KMS-11 (cell line): ENCODE measurements at regions not wholly inside any gene's neighbourhood (a gene's known extent, or its start where the extent isn't known, plus 50 kb on each side); places are given as distances from the start of the nearest gene placed in this dataset.

Source experiments
- H2AFZ ChIP-seq: fragments of 200-600 bp; sonication (generic); 2 replicates; pipeline ENCODE4 v1.6.1; 2016; ENCODE audit warnings: antibody characterized with exemption, mixed run types, low read depth
- H3K27ac ChIP-seq: fragments of 200-600 bp; sonication (generic); 2 replicates; pipeline ENCODE4 v1.6.1; 2016; ENCODE audit warnings: mild to moderate bottlenecking, mixed run types
- H3K27me3 ChIP-seq: fragments of 200-600 bp; sonication (generic); 2 replicates; pipeline ENCODE4 v1.6.1; 2017; ENCODE audit warnings: mild to moderate bottlenecking, low read depth, mixed run types, moderate library complexity; ENCODE audit not compliant: insufficient read depth
- H3K36me3 ChIP-seq: fragments of 200-600 bp; sonication (generic); 2 replicates; pipeline ENCODE4 v1.6.1; 2017; ENCODE audit warnings: mild to moderate bottlenecking, mixed run types; ENCODE audit not compliant: insufficient read depth
- H3K4me1 ChIP-seq: fragments of 200-600 bp; sonication (generic); 2 replicates; pipeline ENCODE4 v1.6.1; 2016; ENCODE audit warnings: mild to moderate bottlenecking, low read depth, mixed run types; ENCODE audit not compliant: poor library complexity, severe bottlenecking
- H3K4me2 ChIP-seq: fragments of 200-600 bp; sonication (generic); 2 replicates; pipeline ENCODE4 v1.7.0; 2016; ENCODE audit warnings: mild to moderate bottlenecking, mixed run types
- H3K4me3 ChIP-seq: fragments of 200-600 bp; sonication (generic); IDR thresholded peaks from 2 replicates; pipeline ENCODE4 v1.6.1; 2017; ENCODE audit warnings: low read depth, low read length, mixed read lengths; ENCODE audit not compliant: insufficient read depth
- H3K79me2 ChIP-seq: fragments of 200-600 bp; sonication (generic); 2 replicates; pipeline ENCODE4 v1.6.1; 2016; ENCODE audit warnings: low read depth, mixed run types; ENCODE audit not compliant: insufficient read depth
- H3K9ac ChIP-seq: fragments of 200-600 bp; sonication (generic); 2 replicates; pipeline ENCODE4 v1.6.1; 2016; ENCODE audit warnings: mild to moderate bottlenecking, mixed run types
- H4K20me1 ChIP-seq: fragments of 200-600 bp; sonication (generic); 2 replicates; pipeline ENCODE4 v1.6.1; 2016; ENCODE audit warnings: mild to moderate bottlenecking, mixed run types; ENCODE audit not compliant: insufficient read depth
- CTCF ChIP-seq: fragments of 200-600 bp; sonication (generic); conservative IDR thresholded peaks from 2 replicates; pipeline ENCODE4 v1.6.1; 2017; ENCODE audit warnings: low read depth, mild to moderate bottlenecking, antibody characterized with exemption, low read length, moderate library complexity, mixed read lengths

GRCh38 chr15:70342554-70343548 is 245.1 kb upstream of the TLE3 start:
- no peak overlapping the region for H3K4me2 ChIP-seq
- H2AFZ ChIP-seq = no peak overlapping the region
- no peak overlapping the region for H3K4me3 ChIP-seq
- H3K9ac ChIP-seq = no peak overlapping the region
- no peaks in the 10 kb centered on the region for H3K4me1 ChIP-seq
- no peaks in the 10 kb centered on the region for H3K36me3 ChIP-seq
- no peak overlapping the region for H3K27ac ChIP-seq
- H3K79me2 ChIP-seq = no peaks in the 10 kb centered on the region
- TF ChIP-seq CTCF = no peak
- no peaks in the 10 kb centered on the region for H3K27me3 ChIP-seq
- H4K20me1 ChIP-seq = no peaks in the 10 kb centered on the region

DNA sequence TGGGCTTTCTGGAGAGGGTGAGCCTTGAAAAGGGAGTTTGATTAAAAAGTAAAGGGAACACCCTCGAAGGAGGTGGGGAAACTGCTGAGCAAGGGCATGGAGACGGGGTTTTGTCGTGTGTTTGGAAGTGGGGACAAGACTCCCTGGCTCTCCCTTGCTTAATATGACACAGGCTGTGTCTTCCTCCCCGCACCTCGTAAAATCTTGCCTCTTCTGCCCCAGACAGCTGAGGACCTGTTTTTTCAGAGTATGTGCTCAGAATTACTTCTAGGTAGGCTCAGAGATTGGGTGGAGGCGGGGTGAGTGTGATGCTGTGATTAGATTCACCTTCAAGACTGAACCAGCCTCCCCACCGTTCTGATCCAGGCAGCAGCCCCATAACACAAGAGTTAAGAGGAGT is 244.4 kb upstream of the TLE3 start:
- H3K79me2 ChIP-seq = no peaks in the 10 kb centered on the region
- no peaks in the 10 kb centered on the region for H4K20me1 ChIP-seq
- no peak overlapping the region for H3K4me2 ChIP-seq
- H2AFZ ChIP-seq = no peak overlapping the region
- no peak overlapping the region for H3K27ac ChIP-seq
- no peak for TF ChIP-seq CTCF
- no peak overlapping the region for H3K4me3 ChIP-seq
- H3K9ac ChIP-seq = no peak overlapping the region
- no peaks in the 10 kb centered on the region for H3K4me1 ChIP-seq
- H3K27me3 ChIP-seq = no peaks in the 10 kb centered on the region
- H3K36me3 ChIP-seq = no peaks in the 10 kb centered on the region

GRCh38 chr15:70341566-70341965 is 243.8 kb upstream of the TLE3 start:
- Histone ChIP-seq H3K4me3 (no peak overlapping the region), H3K36me3 (no peaks in the 10 kb centered on the region), H3K27ac (no peak overlapping the region), H4K20me1 (no peaks in the 10 kb centered on the region), H3K4me1 (no peaks in the 10 kb centered on the region), H3K4me2 (no peak overlapping the region), H3K79me2 (no peaks in the 10 kb centered on the region), H3K27me3 (no peaks in the 10 kb centered on the region), H3K9ac (no peak overlapping the region), H2AFZ (no peak overlapping the region)
- no peak for TF ChIP-seq CTCF

DNA sequence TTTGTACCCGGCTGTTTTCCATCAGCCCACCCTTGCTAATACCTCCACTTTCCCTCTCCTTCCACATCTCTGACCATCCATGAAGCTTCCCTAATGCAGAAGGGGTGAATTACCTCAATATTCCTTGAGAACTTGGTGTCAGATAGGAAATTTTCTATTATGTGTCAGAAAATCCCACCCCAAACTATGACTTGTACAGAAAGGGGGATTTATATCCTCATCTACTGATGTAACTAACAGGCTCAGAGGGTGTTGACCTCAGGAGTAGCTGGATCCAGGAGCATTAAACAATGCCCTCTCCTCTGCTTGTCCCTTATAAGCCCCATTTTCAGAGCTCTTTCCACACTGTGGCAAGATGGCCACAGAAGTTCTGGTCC is 242.8 kb upstream of the TLE3 start:
- Histone ChIP-seq H3K27me3 (no peaks in the 10 kb centered on the region), H3K9ac (no peak overlapping the region)

More for the DNA sequence above, 242.8 kb upstream of the TLE3 start:
- Histone ChIP-seq H3K4me1 (no peaks in the 10 kb centered on the region), H3K79me2 (no peaks in the 10 kb centered on the region), H3K4me2 (no peak overlapping the region), H3K27ac (no peak overlapping the region), H4K20me1 (no peaks in the 10 kb centered on the region), H3K4me3 (no peak overlapping the region), H3K36me3 (no peaks in the 10 kb centered on the region), H2AFZ (no peak overlapping the region)
- TF ChIP-seq CTCF = no peak
